ENCODE measurements at regions not wholly inside any gene's neighbourhood (a gene's known extent, or its start where the extent isn't known, plus 50 kb on each side); places are given as distances from the start of the nearest gene placed in this dataset.

DNA sequence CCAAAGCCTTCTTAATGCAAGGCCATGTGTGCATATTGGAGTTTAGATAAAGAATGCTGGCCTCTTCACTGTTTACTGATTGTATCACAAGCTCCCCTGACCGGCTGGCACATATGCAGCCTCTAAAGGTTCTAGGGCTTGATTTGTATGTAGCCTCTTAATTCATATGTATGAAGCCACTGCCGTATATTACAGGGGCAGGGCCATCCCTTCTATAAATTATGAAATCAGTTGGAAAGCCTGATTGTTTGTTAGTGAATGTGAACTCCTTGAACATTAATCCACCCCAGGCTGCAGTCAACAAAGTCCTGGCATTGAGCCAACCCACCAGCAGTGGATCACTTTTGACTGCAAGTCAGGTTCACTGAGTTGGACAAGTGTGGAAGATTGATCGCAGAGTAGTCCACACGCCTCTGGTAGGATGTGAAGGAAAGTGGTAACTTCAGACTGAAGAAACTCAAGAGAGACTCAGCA, 61.6 kb upstream of the PARD3B start:
- TF ChIP-seq, protein P1, sequence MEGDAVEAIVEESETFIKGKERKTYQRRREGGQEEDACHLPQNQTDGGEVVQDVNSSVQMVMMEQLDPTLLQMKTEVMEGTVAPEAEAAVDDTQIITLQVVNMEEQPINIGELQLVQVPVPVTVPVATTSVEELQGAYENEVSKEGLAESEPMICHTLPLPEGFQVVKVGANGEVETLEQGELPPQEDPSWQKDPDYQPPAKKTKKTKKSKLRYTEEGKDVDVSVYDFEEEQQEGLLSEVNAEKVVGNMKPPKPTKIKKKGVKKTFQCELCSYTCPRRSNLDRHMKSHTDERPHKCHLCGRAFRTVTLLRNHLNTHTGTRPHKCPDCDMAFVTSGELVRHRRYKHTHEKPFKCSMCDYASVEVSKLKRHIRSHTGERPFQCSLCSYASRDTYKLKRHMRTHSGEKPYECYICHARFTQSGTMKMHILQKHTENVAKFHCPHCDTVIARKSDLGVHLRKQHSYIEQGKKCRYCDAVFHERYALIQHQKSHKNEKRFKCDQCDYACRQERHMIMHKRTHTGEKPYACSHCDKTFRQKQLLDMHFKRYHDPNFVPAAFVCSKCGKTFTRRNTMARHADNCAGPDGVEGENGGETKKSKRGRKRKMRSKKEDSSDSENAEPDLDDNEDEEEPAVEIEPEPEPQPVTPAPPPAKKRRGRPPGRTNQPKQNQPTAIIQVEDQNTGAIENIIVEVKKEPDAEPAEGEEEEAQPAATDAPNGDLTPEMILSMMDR (IDR thresholded peaks at IDR 0.05; ENCODE audit: insufficient read depth, low read length, severe bottlenecking): no peak
- Histone ChIP-seq H3K4me3 (ENCODE audit: low read depth, low read length) (no peak overlapping the region), H3K27me3 (ENCODE audit: control insufficient read depth, insufficient read depth, low read length) (no peaks in the 10 kb centered on the region), H3K36me3 (ENCODE audit: control insufficient read depth, insufficient read depth, low read length) (no peaks in the 10 kb centered on the region)
- DNase-seq (ENCODE audit: low read depth) (peak; percentile 24), FAIRE-seq (peak; percentile 77)

DNA sequence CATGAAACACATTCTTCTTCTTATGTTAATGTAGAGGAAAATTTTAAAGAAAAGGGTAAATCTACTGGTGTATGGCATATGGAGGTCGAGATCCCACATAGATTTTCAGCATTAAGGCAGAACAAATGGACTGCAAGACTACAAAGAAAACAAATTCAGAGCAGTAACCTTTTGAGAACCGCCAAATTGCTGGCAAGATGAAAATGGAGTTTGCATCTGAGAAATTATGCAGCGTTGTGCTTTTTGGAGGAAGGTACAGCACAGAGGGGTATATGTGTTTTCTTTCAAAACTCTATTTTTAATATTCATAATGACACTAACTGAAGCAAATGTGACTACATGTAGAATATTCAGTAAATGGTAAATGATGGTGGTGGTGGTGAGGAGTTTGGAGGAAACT, 59.0 kb upstream of the PARD3B start:
- no peak overlapping the region for H3K4me3 ChIP-seq (ENCODE audit: low read depth, low read length)
- TF ChIP-seq, protein P1 (IDR thresholded peaks at IDR 0.05; ENCODE audit: insufficient read depth, low read length, severe bottlenecking): no peak
- no peak for FAIRE-seq
- no peaks in the 10 kb centered on the region for H3K36me3 ChIP-seq (ENCODE audit: control insufficient read depth, insufficient read depth, low read length)
- no peak for DNase-seq (ENCODE audit: low read depth)
- no peaks in the 10 kb centered on the region for H3K27me3 ChIP-seq (ENCODE audit: control insufficient read depth, insufficient read depth, low read length)

DNA sequence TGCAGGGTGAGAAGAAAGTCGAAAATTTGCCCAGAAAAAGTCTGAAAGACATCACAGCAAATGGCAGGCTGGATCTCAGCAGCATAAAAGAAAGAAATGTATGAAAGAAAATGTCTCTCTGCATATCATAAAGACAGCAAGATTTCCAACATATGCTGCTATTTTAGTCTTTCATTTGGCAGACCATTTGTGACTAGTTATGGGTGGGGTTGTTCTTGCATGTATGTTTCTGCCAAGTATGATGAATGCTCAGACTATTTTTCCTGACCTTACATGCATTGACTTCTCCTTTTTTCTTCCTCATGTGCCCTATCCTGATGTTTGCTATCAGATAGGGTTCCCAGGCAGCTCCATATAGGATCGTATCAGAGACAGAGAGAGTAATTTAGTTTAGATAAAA, 58.5 kb upstream of the PARD3B start:
- Histone ChIP-seq H3K36me3 (ENCODE audit: control insufficient read depth, insufficient read depth, low read length) (no peaks in the 10 kb centered on the region), H3K4me3 (ENCODE audit: low read depth, low read length) (no peak overlapping the region), H3K27me3 (ENCODE audit: control insufficient read depth, insufficient read depth, low read length) (no peaks in the 10 kb centered on the region)
- peak; percentile 92 for DNase-seq (ENCODE audit: low read depth)
- FAIRE-seq: peak; percentile 50
- TF ChIP-seq, protein P1 (IDR thresholded peaks at IDR 0.05; ENCODE audit: insufficient read depth, low read length, severe bottlenecking): no peak

DNA sequence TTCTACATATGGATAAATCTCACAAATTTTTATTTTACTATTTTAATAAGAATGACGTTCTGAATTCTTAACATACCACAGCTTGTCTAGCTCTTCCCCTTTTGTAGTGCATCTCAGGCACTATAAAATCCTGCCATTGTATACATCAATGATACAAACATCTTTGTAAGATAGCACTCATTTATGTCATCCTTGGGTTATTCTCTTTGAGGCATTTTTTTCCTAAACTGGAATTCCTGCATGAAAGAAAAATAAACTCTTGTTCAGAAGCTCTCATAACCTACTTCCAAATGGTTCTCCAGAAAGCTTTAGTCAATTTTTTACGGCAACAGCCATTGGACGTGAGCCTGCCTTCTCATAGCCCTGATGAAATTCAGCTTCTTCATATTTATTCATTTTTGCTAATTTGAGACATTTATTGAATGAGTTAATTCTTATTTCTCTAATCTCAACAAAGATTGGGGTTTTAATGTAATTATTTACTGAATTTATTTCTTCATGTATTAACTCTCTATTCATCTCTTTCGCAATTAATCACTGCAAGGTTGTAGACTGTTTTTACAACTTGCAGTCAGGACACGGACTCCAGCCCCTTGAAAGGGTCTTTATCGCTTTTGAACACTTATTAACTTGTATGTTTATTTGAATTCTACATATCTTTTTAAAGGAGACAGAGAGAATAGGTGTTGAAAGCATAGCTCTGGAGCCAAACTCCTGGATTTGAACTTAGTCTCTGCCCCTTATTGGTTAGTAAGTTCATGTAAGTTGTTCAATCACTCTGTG, 57.6 kb upstream of the PARD3B start:
- no peaks in the 10 kb centered on the region for H3K36me3 ChIP-seq (ENCODE audit: control insufficient read depth, insufficient read depth, low read length)
- TF ChIP-seq, protein P1 (IDR thresholded peaks at IDR 0.05; ENCODE audit: insufficient read depth, low read length, severe bottlenecking): no peak
- H3K27me3 ChIP-seq (ENCODE audit: control insufficient read depth, insufficient read depth, low read length): no peaks in the 10 kb centered on the region
- DNase-seq (ENCODE audit: low read depth): no peak
- no peak overlapping the region for H3K4me3 ChIP-seq (ENCODE audit: low read depth, low read length)
- FAIRE-seq: no peak

DNA sequence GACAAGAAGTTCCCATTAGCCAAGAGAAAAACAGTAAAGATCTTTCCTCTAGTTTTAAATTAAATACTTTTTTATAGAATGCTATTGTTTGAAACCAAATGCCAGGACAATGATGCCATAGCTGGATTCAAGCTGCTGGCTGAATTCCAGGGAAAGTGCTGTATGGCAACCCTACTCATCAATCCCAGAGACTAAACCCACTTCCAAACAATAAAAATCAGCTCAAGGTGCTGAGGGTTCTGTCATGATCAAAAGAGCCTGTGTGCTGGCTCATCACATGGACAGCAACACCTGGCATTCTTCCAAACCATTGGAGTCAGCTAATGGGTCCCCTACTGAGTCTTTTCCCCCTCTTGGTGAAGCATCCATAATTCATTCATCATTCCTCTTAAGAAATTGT, 53.7 kb upstream of the PARD3B start:
- TF ChIP-seq, protein P1 (IDR thresholded peaks at IDR 0.05; ENCODE audit: insufficient read depth, low read length, severe bottlenecking): no peak

DNA sequence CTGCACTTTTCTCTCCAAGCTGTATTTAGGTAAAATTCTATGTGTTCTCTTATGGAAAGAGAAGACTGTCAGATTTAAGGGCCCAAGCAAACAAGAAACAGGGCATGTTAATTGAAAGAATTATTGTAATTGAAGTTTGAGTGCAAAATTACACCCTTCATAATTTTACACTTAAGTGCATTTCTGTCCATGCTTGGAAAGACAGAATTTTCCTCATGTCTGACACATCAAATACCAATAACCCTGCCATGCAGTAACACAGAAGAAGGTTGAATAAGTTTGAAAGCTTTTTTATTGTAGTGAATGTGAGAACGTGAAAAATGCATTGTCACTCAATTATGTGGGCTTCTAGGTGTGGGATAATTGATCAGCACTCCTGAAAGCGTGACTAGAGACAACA, 52.9 kb upstream of the PARD3B start:
- Histone ChIP-seq H3K4me3 (ENCODE audit: low read depth, low read length) (no peak overlapping the region), H3K27me3 (ENCODE audit: control insufficient read depth, insufficient read depth, low read length) (no peaks in the 10 kb centered on the region), H3K36me3 (ENCODE audit: control insufficient read depth, insufficient read depth, low read length) (no peaks in the 10 kb centered on the region)
- TF ChIP-seq, protein P1 (IDR thresholded peaks at IDR 0.05; ENCODE audit: insufficient read depth, low read length, severe bottlenecking): no peak
- no peak for FAIRE-seq
- no peak for DNase-seq (ENCODE audit: low read depth)

More for the DNA sequence above, 53.7 kb upstream of the PARD3B start:
- Histone ChIP-seq H3K4me3 (ENCODE audit: low read depth, low read length) (no peak overlapping the region), H3K27me3 (ENCODE audit: control insufficient read depth, insufficient read depth, low read length) (no peaks in the 10 kb centered on the region), H3K36me3 (ENCODE audit: control insufficient read depth, insufficient read depth, low read length) (no peaks in the 10 kb centered on the region)
- peak; percentile 75 for DNase-seq (ENCODE audit: low read depth)
- no peak for FAIRE-seq
